Breast epithelium (tissue), 3 donors: ENCODE measurements at regions not wholly inside any gene's neighbourhood (a gene's known extent, or its start where the extent isn't known, plus 50 kb on each side); places are given as distances from the start of the nearest gene placed in this dataset.

Experiments used
- POLR2A ChIP-seq: fragments of 450-650 bp; IDR thresholded peaks from one replicate; pipeline ENCODE4 v1.6.1; 2016; ENCODE audit warnings: antibody characterized with exemption, mild to moderate bottlenecking, moderate library complexity
- POLR2AphosphoS5 ChIP-seq, 3 donors: sonication (generic); formaldehyde crosslinking; IDR thresholded peaks; one replicate each; pipeline ENCODE4 v1.6.1; 2017; ENCODE audit warnings: antibody characterized with exemption in 3 of 3
- TF ChIP-seq, protein P1 (sequence below), 3 donors: fragments of 450-650 bp; IDR thresholded peaks; one replicate each; pipeline ENCODE4 v1.5.1; 2016 to 2017; ENCODE audit warnings: antibody characterized with exemption in 3 of 3, mild to moderate bottlenecking in 3 of 3, moderate library complexity in 3 of 3

DNA sequence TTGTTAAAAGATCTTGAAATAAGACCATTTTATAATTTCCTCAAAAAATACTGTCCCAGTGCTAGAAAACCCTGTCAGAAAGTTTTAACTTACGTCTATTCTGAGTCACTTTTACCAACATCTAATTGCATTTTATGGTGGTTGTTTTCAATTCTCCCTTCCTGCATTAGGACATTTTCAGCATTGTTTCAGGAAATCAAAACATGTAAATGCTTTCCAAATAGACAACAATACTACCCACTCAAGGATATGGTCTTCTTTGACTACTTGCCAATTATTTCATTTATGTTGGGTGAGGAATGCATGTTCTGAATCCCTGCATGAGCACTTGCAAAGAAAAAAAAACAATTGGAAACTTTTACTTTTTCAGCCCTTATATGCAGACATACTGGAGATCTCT, 284.6 kb upstream of the PDE4D start:
- TF ChIP-seq POLR2AphosphoS5 (IDR thresholded peaks at IDR 0.05) (no peak), POLR2A (no peak)
- TF ChIP-seq, protein P1, sequence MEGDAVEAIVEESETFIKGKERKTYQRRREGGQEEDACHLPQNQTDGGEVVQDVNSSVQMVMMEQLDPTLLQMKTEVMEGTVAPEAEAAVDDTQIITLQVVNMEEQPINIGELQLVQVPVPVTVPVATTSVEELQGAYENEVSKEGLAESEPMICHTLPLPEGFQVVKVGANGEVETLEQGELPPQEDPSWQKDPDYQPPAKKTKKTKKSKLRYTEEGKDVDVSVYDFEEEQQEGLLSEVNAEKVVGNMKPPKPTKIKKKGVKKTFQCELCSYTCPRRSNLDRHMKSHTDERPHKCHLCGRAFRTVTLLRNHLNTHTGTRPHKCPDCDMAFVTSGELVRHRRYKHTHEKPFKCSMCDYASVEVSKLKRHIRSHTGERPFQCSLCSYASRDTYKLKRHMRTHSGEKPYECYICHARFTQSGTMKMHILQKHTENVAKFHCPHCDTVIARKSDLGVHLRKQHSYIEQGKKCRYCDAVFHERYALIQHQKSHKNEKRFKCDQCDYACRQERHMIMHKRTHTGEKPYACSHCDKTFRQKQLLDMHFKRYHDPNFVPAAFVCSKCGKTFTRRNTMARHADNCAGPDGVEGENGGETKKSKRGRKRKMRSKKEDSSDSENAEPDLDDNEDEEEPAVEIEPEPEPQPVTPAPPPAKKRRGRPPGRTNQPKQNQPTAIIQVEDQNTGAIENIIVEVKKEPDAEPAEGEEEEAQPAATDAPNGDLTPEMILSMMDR (IDR thresholded peaks at IDR 0.05): no peak
